ENCODE measurements at regions not wholly inside any gene's neighbourhood (a gene's known extent, or its start where the extent isn't known, plus 50 kb on each side); places are given as distances from the start of the nearest gene placed in this dataset.

DNA sequence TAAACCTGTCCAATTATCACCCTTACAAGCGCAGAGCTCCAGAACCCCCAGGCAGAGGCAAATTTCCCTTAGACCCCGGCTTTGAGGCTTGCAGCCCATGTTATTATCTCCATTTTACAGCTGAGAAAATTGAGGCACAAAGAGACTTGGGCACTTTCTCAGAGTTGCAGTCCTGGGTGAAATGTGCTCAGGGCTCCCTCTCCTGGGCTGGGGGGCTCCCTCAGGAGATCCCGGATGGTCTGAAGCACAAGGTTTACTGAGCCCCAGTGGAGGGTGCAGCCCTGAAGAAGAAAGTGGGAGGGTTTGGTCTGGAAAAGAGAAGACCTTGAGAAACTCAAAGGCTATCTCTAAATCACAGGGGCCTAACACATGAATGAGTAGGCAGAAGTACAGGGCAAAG, 156.6 kb downstream of the CYRIA start:
- no peak for TF ChIP-seq CTCF (IDR thresholded peaks at IDR 0.05; ENCODE audit: low read depth, low read length)
- no peak for TF ChIP-seq POLR2A (IDR thresholded peaks at IDR 0.05; ENCODE audit: extremely low read depth, insufficient read length)

Measured in NB4 (cell line).